GM13977 (cell line): ENCODE measurements at regions not wholly inside any gene's neighbourhood (a gene's known extent, or its start where the extent isn't known, plus 50 kb on each side); places are given as distances from the start of the nearest gene placed in this dataset.

Source experiments
- DNase-seq: peaks from one replicate; pipeline ENCODE4 v3.0.0; 2012; ENCODE audit warnings: low spot score
- CTCF ChIP-seq: IDR thresholded peaks from 2 replicates; pipeline ENCODE4 v1.5.1; 2012; ENCODE audit warnings: mild to moderate bottlenecking, control low read depth; ENCODE audit not compliant: insufficient read depth; ENCODE audit errors: extremely low read depth, missing control alignments
- in situ Hi-C: fragments of 300-500 bp; cut with MboI; formaldehyde crosslinking; loops from one replicate; pipeline ENCODE4 v1.12.0; 2022; ENCODE audit warnings: low sequenced_read_pairs, low pct_unique_long_range_greater_than_20kb, mixed read lengths, inconsistent platforms; ENCODE audit not compliant: unreplicated experiment

- TF ChIP-seq CTCF, result no peak
- no peak for DNase-seq
- in situ Hi-C loops, result no loop called here
These were observed 142.0 kb downstream of the TRIM29 start for GRCh38 chr11:119995730-119996491.

GRCh38 chr11:119993722-119994121, 144.2 kb downstream of the TRIM29 start:
- in situ Hi-C loops, result no loop called here
- DNase-seq, result no peak
- TF ChIP-seq CTCF, result no peak

- no peak for DNase-seq
- TF ChIP-seq CTCF, result no peak
- in situ Hi-C loops, result no loop called here
These were observed 145.5 kb downstream of the TRIM29 start for GRCh38 chr11:119992171-119993051.

GRCh38 chr11:119991669-119992068, 146.2 kb downstream of the TRIM29 start:
- in situ Hi-C loops, result no loop called here
- TF ChIP-seq CTCF, result no peak
- no peak for DNase-seq

GRCh38 chr11:119991022-119991404, 146.9 kb downstream of the TRIM29 start:
- no peak for DNase-seq
- TF ChIP-seq CTCF, result no peak
- in situ Hi-C loops, result no loop called here

GRCh38 chr11:119990309-119991021, 147.4 kb downstream of the TRIM29 start:
- in situ Hi-C loops, result no loop called here
- no peak for TF ChIP-seq CTCF
- no peak for DNase-seq
